Right atrium auricular region (tissue), 2 donors: ENCODE measurements at regions not wholly inside any gene's neighbourhood (a gene's known extent, or its start where the extent isn't known, plus 50 kb on each side); places are given as distances from the start of the nearest gene placed in this dataset.
"Not testable (repeated sequence)": the region's sequence is repeated elsewhere in the genome, so short reads cannot be mapped to it uniquely, and the experiment has no call there.

Source experiments
- DNase-seq: peaks from one replicate; pipeline ENCODE4 v3.0.0-alpha.2; 2019; ENCODE audit warnings: low spot score
- H3K27ac ChIP-seq, 2 donors: fragments of 200-600 bp; sonication (generic); 1 replicate in 1 of 2; 2 replicates in 1 of 2; pipeline ENCODE4 v1.5.1; 2016 to 2019
- H3K27me3 ChIP-seq, 2 donors: fragments of 200-600 bp; sonication (generic); one replicate each; pipeline versions ENCODE4 v1.5.1 to v1.6.0; 2017 to 2019
- H3K36me3 ChIP-seq: fragments of 200-600 bp; sonication (generic); one replicate; pipeline ENCODE4 v1.5.1; 2016
- H3K4me1 ChIP-seq, 2 donors: fragments of 200-600 bp; sonication (generic); one replicate each; pipeline versions ENCODE4 v1.5.1 to v1.6.0; 2017 to 2019
- H3K4me3 ChIP-seq, 2 donors: fragments of 200-600 bp; sonication (generic); 1 replicate in 1 of 2; 2 replicates in 1 of 2; pipeline ENCODE4 v1.5.1; 2017 to 2019; ENCODE audit warnings: mild to moderate bottlenecking in 1 of 2, moderate library complexity in 1 of 2
- H3K9me3 ChIP-seq, 2 donors: fragments of 200-600 bp; sonication (generic); one replicate each; pipeline ENCODE4 v1.5.1; 2019
- TF ChIP-seq, protein P1 (sequence below), 2 donors: fragments of 200-600 bp; sonication (generic); IDR thresholded peaks; one replicate each; pipeline ENCODE4 v1.5.1; 2019; ENCODE audit warnings: antibody characterized with exemption in 2 of 2

DNA sequence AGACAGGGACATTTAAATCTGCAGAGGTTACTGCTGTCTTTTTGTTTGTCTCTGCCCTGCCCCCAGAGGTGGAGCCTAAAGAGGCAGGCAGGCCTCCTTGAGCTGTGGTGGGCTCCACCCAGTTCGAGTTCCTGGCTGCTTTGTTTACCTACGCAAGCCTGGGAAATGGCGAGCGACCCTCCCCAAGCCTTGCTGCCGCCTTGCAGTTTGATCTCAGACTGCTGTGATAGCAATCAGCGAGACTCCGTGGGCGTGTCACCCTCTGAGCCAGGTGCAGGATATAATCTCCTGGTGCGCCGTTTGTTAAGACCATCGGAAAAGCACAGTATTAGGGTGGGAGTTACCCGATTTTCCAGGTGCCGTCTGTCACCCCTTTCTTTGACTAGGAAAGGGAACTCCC is 93.3 kb downstream of the ANKRD30BL start:
- H3K4me3 ChIP-seq, H3K36me3 ChIP-seq, H3K27me3 ChIP-seq, DNase-seq, H3K9me3 ChIP-seq, H3K27ac ChIP-seq, H3K4me1 ChIP-seq: not testable (repeated sequence)

DNA sequence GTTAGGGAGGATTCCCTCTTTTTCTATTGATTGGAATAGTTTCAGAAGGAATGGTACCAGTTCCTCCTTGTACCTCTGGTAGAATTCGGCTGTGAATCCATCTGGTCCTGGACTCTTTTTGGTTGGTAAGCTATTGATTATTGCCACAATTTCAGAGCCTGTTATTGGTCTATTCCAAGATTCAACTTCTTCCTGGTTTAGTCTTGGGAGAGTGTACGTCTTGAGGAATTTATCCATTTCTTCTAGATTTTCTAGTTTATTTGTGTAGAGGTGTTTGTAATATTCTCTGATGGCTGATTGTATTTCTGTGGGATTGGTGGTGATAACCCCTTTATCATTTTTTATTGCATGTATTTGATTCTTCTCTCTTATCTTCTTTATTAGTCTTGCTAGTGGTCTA is 96.4 kb downstream of the ANKRD30BL start:
- not testable (repeated sequence) for H3K27me3 ChIP-seq, H3K36me3 ChIP-seq, H3K4me1 ChIP-seq, H3K4me3 ChIP-seq, H3K9me3 ChIP-seq, H3K27ac ChIP-seq, DNase-seq

DNA sequence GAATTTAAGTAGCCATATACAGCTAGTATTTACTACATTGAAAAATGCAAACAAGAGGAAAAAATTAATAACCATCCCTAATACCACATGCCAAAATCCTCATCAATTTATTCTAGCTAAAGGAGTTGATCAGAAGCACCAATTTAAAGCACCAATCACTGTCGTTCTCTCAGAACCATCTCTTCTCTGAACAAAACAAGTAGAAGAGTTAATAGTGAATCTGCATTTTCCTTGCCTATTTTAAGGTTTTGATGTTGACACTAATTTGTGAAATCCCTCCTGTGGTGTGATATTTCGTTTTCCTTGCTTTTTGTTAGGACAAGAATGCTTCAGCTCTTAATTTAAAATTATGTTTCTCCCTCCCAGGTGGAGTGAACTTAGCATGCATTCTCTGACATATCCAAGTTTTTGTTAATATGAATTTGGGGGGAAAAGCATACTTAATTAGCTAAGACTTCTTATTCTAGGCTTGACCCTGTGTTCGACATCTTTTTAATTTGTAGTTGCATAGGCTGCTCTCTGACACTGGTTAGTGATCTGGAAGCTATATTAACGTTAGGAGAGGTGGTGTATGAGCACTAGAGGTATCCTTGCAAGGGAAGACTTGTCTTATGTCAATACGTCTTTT is 122.0 kb downstream of the ANKRD30BL start:
- not testable (repeated sequence) for H3K9me3 ChIP-seq, DNase-seq, H3K27me3 ChIP-seq, H3K4me1 ChIP-seq, H3K4me3 ChIP-seq, H3K27ac ChIP-seq, H3K36me3 ChIP-seq

DNA sequence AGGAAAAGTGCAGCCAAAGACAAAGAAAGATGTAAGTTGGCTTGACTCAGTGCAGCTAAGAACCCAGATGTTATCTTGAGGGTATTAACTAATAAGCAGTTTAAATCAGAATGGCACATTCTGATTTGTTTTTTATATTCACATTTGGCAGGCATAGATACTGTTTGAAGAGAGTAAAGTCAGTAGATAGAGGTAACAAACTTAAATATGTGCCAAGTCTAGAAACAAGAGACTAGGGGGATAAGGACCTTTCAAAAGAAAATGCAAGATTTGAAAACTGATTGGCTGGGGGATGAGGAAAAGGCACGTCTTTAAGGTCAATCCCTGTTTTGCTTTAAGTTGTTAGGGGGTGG is 122.9 kb downstream of the ANKRD30BL start:
- not testable (repeated sequence) for H3K27ac ChIP-seq, H3K4me1 ChIP-seq, H3K27me3 ChIP-seq, H3K9me3 ChIP-seq, DNase-seq, H3K36me3 ChIP-seq
- H3K4me3 ChIP-seq, result peak overlapping the region in 1 of 2 donors; percentile 57

DNA sequence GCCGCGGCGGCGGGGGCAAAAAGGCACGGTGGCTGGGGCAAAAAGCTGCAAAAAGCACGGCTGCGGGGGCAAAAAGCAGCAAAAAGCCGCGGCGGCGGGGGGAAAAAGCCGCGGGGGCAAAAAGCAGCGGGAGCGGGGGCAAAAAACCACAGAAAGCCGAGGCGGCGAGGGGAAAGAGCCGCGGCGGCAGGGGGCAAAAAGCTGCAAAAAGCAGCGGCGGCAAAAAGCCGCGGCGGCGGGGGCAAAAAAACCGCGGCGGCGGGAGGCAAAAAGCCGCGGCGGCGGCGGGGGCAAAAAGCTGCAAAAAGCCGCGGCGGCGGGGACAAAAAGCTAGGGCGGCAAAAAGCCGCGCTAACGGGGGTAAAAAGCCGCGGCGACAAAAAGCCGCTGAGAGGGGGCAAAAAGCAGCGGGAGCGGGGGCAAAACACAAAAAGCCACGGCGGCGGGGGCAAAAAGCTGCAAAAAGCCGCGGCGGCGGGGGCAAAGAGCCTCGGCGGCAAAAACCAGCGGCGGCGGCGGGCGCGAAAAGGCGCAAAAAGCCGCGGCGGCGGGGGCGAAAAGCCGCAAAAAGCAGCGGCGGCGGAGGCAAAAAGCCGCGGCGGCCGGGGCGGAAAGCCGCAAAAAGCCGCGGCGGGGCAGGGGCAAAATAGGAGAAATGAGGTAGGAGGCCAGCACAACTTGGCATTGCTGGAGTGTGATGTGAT is 123.4 kb downstream of the ANKRD30BL start:
- Histone ChIP-seq H3K9me3 (no peaks in the 10 kb centered on the region), H3K27me3 (no peaks in the 10 kb centered on the region), H3K4me1 (peaks cover 0 to 8% of the 10 kb centered on the region in 2 donors), H3K27ac (no peak overlapping the region), H3K4me3 (peak overlapping the region; percentile 39 to 57), H3K36me3 (no peaks in the 10 kb centered on the region)
- DNase-seq, result no peak
- TF ChIP-seq, protein P1, sequence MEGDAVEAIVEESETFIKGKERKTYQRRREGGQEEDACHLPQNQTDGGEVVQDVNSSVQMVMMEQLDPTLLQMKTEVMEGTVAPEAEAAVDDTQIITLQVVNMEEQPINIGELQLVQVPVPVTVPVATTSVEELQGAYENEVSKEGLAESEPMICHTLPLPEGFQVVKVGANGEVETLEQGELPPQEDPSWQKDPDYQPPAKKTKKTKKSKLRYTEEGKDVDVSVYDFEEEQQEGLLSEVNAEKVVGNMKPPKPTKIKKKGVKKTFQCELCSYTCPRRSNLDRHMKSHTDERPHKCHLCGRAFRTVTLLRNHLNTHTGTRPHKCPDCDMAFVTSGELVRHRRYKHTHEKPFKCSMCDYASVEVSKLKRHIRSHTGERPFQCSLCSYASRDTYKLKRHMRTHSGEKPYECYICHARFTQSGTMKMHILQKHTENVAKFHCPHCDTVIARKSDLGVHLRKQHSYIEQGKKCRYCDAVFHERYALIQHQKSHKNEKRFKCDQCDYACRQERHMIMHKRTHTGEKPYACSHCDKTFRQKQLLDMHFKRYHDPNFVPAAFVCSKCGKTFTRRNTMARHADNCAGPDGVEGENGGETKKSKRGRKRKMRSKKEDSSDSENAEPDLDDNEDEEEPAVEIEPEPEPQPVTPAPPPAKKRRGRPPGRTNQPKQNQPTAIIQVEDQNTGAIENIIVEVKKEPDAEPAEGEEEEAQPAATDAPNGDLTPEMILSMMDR (IDR thresholded peaks at IDR 0.05), result no peak

DNA sequence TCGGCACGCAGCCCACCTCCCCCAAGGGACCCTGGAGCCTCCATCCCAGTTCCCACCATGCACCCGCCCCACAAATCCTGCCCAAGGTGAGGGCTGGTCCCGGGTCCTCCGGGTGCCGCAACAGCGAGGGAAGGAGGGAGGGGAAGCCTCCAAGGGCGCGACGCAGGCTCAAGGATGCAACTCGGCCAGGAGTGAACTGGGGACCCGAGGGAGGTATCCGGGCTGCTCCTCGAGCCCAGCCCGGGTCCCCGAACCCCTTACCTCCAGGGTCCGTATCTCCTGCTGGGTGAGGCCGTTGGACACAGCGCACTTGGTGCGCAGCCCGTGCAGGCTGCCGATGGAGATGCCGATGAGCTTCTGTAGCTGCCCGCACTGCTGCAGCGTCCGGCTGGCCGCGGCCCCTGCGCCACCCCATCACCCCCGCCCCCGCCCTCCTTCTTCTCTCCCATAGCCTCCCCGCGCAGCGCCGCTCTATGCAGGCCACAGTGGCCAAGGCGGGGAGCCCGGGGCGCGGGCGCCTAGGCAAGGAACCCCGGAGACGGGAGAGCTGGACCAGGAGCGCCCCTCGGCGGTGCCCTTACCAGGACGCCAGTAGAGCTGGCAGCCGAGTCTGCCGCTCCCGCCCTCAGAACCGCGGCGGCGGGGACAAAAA is 124.1 kb downstream of the ANKRD30BL start:
- Histone ChIP-seq H3K4me3 (peak overlapping the region; percentile 39 to 57), H3K4me1 (peaks cover 0 to 8% of the 10 kb centered on the region in 2 donors), H3K27me3 (no peaks in the 10 kb centered on the region), H3K9me3 (no peaks in the 10 kb centered on the region), H3K27ac (no peak overlapping the region), H3K36me3 (no peaks in the 10 kb centered on the region)
- DNase-seq, result no peak
- TF ChIP-seq, protein P1 (IDR thresholded peaks at IDR 0.05), result no peak

DNA sequence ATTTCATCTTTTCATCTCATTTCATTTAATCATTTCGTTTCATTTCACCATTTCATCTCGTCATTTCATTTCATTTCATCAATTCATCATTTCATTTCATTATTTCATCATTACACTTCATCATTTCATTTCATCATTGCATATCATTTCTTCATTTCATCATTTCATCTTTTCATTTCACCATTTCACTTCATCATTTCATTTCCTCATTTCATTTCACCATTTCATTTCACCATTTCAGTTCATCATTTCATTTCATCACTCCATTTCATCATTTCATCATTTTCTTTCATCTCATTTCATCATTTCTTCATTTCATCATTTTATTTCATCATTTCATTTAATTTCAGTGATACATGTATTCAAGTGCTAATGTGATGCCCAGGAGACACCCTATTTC is 127.1 kb downstream of the ANKRD30BL start:
- Histone ChIP-seq H3K27ac (no peak overlapping the region), H3K36me3 (no peaks in the 10 kb centered on the region), H3K4me1 (peaks cover 0 to 8% of the 10 kb centered on the region in 2 donors), H3K4me3 (no peak overlapping the region), H3K27me3 (no peaks in the 10 kb centered on the region), H3K9me3 (no peaks in the 10 kb centered on the region)
- no peak for DNase-seq
- TF ChIP-seq, protein P1 (IDR thresholded peaks at IDR 0.05), result no peak
